ENCODE measurements at regions not wholly inside any gene's neighbourhood (a gene's known extent, or its start where the extent isn't known, plus 50 kb on each side); places are given as distances from the start of the nearest gene placed in this dataset.

DNA sequence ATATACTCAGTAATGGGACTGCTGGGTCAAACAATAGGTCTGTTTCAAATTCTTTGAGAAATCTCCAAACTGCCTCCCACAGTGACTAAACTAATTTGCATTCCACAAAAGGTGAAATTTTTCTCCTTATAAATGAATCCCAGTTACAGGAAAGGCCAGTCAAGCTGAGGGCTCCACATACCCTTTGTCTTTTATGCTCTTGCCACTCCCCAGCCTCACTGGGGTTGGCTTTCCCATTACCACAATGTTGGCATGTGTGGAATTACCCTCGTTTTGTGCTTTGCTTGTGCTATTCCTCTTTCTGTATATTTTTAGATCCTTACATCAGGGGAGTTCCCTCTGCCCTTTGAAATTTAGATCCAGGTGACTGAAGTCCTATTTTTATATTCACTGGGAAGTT lies 220.2 kb upstream of the LCORL start:
- no peaks in the 10 kb centered on the region for H3K9me3 ChIP-seq
- H3K36me3 ChIP-seq (ENCODE audit: low read depth, missing control alignments) = no peaks in the 10 kb centered on the region
- no peak overlapping the region for H3K4me3 ChIP-seq
- WGBS, 2 donors = 56 to 73% methylated on average over 1 of the region's 1 CpG
- no peaks in the 10 kb centered on the region for H3K4me1 ChIP-seq
- TF ChIP-seq, protein P1, sequence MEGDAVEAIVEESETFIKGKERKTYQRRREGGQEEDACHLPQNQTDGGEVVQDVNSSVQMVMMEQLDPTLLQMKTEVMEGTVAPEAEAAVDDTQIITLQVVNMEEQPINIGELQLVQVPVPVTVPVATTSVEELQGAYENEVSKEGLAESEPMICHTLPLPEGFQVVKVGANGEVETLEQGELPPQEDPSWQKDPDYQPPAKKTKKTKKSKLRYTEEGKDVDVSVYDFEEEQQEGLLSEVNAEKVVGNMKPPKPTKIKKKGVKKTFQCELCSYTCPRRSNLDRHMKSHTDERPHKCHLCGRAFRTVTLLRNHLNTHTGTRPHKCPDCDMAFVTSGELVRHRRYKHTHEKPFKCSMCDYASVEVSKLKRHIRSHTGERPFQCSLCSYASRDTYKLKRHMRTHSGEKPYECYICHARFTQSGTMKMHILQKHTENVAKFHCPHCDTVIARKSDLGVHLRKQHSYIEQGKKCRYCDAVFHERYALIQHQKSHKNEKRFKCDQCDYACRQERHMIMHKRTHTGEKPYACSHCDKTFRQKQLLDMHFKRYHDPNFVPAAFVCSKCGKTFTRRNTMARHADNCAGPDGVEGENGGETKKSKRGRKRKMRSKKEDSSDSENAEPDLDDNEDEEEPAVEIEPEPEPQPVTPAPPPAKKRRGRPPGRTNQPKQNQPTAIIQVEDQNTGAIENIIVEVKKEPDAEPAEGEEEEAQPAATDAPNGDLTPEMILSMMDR (IDR thresholded peaks at IDR 0.05) = no peak
- TF ChIP-seq POLR2A (IDR thresholded peaks at IDR 0.05) = no peak
- H3K27me3 ChIP-seq = no peaks in the 10 kb centered on the region
- no peak overlapping the region for H3K27ac ChIP-seq
- no peak for DNase-seq
- intact Hi-C loops (cut with DNase I; ENCODE audit: low total_unique reads) = no loop called here

DNA sequence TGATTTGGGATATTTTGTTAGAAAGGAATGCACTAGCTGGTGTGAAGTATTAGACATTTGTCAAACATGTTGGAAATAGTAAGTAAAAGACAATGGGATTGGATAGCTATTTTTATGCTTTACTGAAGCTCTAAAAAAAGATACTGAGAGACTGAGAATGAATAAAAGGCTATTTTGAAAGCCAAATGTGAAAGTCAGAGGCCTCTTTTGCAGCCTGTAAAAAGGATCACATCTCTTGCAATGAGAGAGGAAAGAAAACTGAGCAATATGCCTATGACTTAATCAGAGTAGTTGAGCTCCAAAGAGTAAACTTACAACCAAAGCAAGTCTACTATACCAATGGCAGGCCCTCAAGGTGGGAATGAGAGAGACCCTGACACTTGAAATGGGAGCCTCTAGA lies 212.6 kb upstream of the LCORL start:
- Histone ChIP-seq H3K4me3 (no peak overlapping the region), H3K36me3 (ENCODE audit: low read depth, missing control alignments) (no peaks in the 10 kb centered on the region), H3K27ac (no peak overlapping the region), H3K27me3 (no peaks in the 10 kb centered on the region), H3K4me1 (no peaks in the 10 kb centered on the region), H3K9me3 (no peaks in the 10 kb centered on the region)
- intact Hi-C loops (cut with DNase I; ENCODE audit: low total_unique reads) = no loop called here
- no peak for TF ChIP-seq POLR2A (IDR thresholded peaks at IDR 0.05)
- TF ChIP-seq, protein P1 (IDR thresholded peaks at IDR 0.05) = no peak
- DNase-seq = no peak

DNA sequence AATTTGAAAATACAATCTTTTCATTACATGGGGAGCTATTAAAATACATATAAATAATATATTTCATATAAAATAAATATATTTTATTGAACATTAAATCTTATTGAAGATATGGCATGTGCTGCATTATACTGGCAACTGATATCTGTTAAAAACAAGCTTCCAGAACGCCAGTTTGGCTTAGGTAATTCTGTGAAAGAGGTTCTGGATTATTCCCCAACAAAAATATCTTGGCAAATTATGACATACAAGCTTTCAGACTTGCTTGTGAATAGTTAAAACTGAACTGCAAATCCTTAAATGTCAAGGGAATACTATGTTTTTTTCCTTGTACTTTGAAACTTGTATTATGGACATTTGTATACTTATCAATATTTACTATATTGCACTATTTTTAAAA lies 210.2 kb upstream of the LCORL start:
- H3K27ac ChIP-seq = no peak overlapping the region
- no peaks in the 10 kb centered on the region for H3K4me1 ChIP-seq
- H3K27me3 ChIP-seq = no peaks in the 10 kb centered on the region
- H3K36me3 ChIP-seq (ENCODE audit: low read depth, missing control alignments) = no peaks in the 10 kb centered on the region
- no peak overlapping the region for H3K4me3 ChIP-seq
- 65 to 83% methylated on average over 1 of the region's 1 CpG for WGBS, 2 donors
- intact Hi-C loops (cut with DNase I; ENCODE audit: low total_unique reads) = no loop called here
- DNase-seq = no peak
- TF ChIP-seq POLR2A (IDR thresholded peaks at IDR 0.05) = no peak
- TF ChIP-seq, protein P1 (IDR thresholded peaks at IDR 0.05) = no peak
- no peaks in the 10 kb centered on the region for H3K9me3 ChIP-seq

DNA sequence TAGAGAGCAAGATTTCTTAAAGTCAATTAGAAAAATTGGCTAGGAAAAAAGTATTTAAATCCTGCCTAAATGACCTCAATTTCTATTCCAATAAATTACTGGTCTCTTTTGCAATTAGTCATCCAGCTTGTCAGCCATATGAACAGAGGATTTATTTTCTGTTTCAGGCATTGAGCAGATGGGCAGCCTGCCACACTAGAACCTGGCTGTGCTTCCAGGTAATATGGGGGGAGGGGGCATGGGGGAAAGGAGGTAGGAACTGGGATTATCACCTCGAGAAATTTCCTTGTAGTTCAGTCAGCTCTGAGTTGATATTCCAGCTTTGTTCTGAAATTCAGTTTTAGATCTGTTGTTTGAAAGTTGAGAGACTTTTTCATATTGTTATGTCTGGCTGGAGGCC lies 206.3 kb upstream of the LCORL start:
- no peak for TF ChIP-seq POLR2A (IDR thresholded peaks at IDR 0.05)
- TF ChIP-seq, protein P1 (IDR thresholded peaks at IDR 0.05) = no peak
- Histone ChIP-seq H3K4me3 (no peak overlapping the region), H3K27ac (no peak overlapping the region), H3K4me1 (no peaks in the 10 kb centered on the region), H3K9me3 (no peaks in the 10 kb centered on the region), H3K27me3 (no peaks in the 10 kb centered on the region), H3K36me3 (ENCODE audit: low read depth, missing control alignments) (no peaks in the 10 kb centered on the region)
- no peak for DNase-seq
- 22 to 47% methylated on average over 1 of the region's 1 CpG for WGBS, 2 donors
- intact Hi-C loops (cut with DNase I; ENCODE audit: low total_unique reads) = no loop called here

DNA sequence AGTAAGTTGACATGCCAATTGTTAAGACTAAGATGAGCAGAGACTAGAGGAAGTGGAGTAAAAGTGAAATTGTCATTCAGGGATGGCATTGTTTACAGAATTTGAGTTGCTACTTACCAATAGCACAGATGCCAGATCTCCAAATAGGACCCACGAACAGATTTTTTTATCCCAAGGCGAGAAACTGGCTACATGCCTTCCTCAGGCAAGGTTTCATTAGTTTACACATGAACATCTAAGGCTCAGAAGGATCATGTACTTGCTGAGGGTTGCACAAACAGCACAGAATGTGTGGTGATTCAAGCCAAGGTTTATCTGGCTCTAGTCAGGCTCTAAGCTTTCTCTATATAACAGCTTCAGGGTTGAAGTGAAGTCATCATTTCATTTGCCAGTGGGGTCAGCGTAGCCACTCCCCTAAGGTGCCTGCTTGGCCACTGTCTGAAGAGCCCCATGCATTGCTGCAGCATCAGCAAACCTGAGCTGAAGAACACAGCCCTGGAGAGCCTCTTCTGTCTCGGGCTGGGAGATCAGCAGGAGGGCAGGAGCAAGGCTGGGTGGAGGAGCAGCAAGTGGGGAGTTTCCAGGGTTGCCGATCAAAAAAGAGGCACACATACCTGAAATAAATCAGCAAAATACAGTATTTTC lies 193.0 kb upstream of the LCORL start:
- WGBS, 2 donors = 43 to 45% methylated on average over 5 of the region's 5 CpGs
- Histone ChIP-seq H3K4me1 (no peaks in the 10 kb centered on the region), H3K4me3 (no peak overlapping the region), H3K36me3 (ENCODE audit: low read depth, missing control alignments) (no peaks in the 10 kb centered on the region), H3K27me3 (no peaks in the 10 kb centered on the region), H3K9me3 (no peaks in the 10 kb centered on the region), H3K27ac (no peak overlapping the region)
- intact Hi-C loops (cut with DNase I; ENCODE audit: low total_unique reads) = no loop called here
- no peak for DNase-seq
- TF ChIP-seq, protein P1 (IDR thresholded peaks at IDR 0.05) = no peak

Measured in testis (tissue), 2 donors.